ENCODE measurements at regions not wholly inside any gene's neighbourhood (a gene's known extent, or its start where the extent isn't known, plus 50 kb on each side); places are given as distances from the start of the nearest gene placed in this dataset.

DNA sequence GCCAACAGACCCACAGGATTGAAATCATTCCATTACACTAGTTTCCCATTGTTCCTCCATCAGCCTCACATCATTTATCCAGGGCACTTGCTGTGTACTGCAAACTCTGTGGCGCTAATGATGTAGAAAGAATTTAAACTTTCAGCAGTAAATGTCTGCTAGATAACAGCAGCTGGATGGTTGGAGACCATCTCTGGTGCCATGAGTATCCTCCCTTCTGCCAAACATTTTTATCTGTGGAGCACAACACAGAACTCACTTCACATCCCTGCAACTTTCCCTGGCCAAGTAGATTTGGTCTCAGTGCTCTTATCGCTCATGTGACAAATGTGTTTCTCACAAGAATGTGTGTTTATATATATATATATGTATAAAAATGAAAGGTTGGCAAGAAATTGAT is 481.9 kb downstream of the FGF9 start:
- no peak for TF ChIP-seq ZNF221 (tag by site-specific recombination; IDR thresholded peaks at IDR 0.05; ENCODE audit: borderline replicate concordance)
- no peak for TF ChIP-seq YY1 (tag by site-specific recombination; IDR thresholded peaks at IDR 0.05)
- TF ChIP-seq HOXD13 (CRISPR knock-in tag; IDR thresholded peaks at IDR 0.05; ENCODE audit: borderline replicate concordance): no peak
- TF ChIP-seq, protein P1, sequence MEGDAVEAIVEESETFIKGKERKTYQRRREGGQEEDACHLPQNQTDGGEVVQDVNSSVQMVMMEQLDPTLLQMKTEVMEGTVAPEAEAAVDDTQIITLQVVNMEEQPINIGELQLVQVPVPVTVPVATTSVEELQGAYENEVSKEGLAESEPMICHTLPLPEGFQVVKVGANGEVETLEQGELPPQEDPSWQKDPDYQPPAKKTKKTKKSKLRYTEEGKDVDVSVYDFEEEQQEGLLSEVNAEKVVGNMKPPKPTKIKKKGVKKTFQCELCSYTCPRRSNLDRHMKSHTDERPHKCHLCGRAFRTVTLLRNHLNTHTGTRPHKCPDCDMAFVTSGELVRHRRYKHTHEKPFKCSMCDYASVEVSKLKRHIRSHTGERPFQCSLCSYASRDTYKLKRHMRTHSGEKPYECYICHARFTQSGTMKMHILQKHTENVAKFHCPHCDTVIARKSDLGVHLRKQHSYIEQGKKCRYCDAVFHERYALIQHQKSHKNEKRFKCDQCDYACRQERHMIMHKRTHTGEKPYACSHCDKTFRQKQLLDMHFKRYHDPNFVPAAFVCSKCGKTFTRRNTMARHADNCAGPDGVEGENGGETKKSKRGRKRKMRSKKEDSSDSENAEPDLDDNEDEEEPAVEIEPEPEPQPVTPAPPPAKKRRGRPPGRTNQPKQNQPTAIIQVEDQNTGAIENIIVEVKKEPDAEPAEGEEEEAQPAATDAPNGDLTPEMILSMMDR (tag by site-specific recombination; IDR thresholded peaks at IDR 0.05): no peak
